Activated CD4-positive, alpha-beta T cell treated with anti-CD3 and anti-CD28 coated beads, Interleukin-2, amount 10 ng/mL, durations not matched to agents 7 days and 5 days (primary cell): ENCODE measurements at regions not wholly inside any gene's neighbourhood (a gene's known extent, or its start where the extent isn't known, plus 50 kb on each side); places are given as distances from the start of the nearest gene placed in this dataset.
"Not testable (repeated sequence)": the region's sequence is repeated elsewhere in the genome, so short reads cannot be mapped to it uniquely, and the experiment has no call there.

Experiments
- CTCF ChIA-PET: fragments of 350-600 bp; sonication (Branson Sonifier 250); formaldehyde crosslinking; loops from one replicate; lab custom pipeline; 2021; ENCODE audit warnings: antibody characterized with exemption; lab: Charles Lee
- POLR2A ChIA-PET: fragments of 350-600 bp; sonication (Branson Sonifier 250); formaldehyde crosslinking; loops from one replicate; lab custom pipeline; 2021; ENCODE audit warnings: antibody characterized with exemption; lab: Charles Lee
- DNase-seq: peaks from one replicate; pipeline ENCODE4 v3.0.0-alpha.2; 2020
- H3K27ac Mint-ChIP-seq: one replicate; pipeline ENCODE4 v1.8.0; 2021; ENCODE audit warnings: mild to moderate bottlenecking, moderate library complexity, mixed read lengths
- H3K27me3 Mint-ChIP-seq: one replicate; pipeline ENCODE4 v1.8.0; 2021; ENCODE audit warnings: mixed read lengths
- H3K36me3 Mint-ChIP-seq: one replicate; pipeline ENCODE4 v1.8.0; 2021; ENCODE audit warnings: low read depth, mixed read lengths
- H3K4me1 Mint-ChIP-seq: one replicate; pipeline ENCODE4 v1.8.0; 2021; ENCODE audit warnings: mixed read lengths
- H3K4me3 Mint-ChIP-seq: one replicate; pipeline ENCODE4 v1.8.0; 2021; ENCODE audit warnings: mild to moderate bottlenecking, moderate library complexity, mixed read lengths
- H3K9me3 Mint-ChIP-seq: one replicate; pipeline ENCODE4 v1.8.0; 2021; ENCODE audit warnings: mixed read lengths

- Mint-ChIP-seq H3K4me3 (no peak overlapping the region), H3K27ac (no peak overlapping the region), H3K9me3 (no peaks in the 10 kb centered on the region), H3K27me3 (peaks cover 11% of the 10 kb centered on the region), H3K4me1 (no peaks in the 10 kb centered on the region), H3K36me3 (no peaks in the 10 kb centered on the region)
- ChIA-PET POLR2A (no interaction called here), CTCF (interaction anchor here (0.6 kb wide), 1 partner anchor 99 kb away, joined by 4 read pairs; no protein-coding TSS in a partner anchor)
- DNase-seq, result no peak
These were observed 65.6 kb downstream of the OPTC start for GRCh38 chr1:203559523-203559922.

- H3K4me3 Mint-ChIP-seq, H3K4me1 Mint-ChIP-seq, H3K36me3 Mint-ChIP-seq, DNase-seq, H3K9me3 Mint-ChIP-seq, H3K27ac Mint-ChIP-seq, POLR2A ChIA-PET: not testable (repeated sequence)
- CTCF ChIA-PET, result interaction anchor here (0.6 to 1.4 kb wide), 3 partner anchors 10 to 506 kb away, joined by 3 read pairs; no protein-coding TSS in a partner anchor
- H3K27me3 Mint-ChIP-seq, result peaks cover 11% of the 10 kb centered on the region
These were observed 64.9 kb upstream of the ATP2B4 start for GRCh38 chr1:203561761-203562160.

- CTCF ChIA-PET, result interaction anchor here (0.8 to 1.3 kb wide), 2 partner anchors 9 to 19 kb away, joined by 3 read pairs; no protein-coding TSS in a partner anchor
- Mint-ChIP-seq H3K27me3 (peaks cover 4% of the 10 kb centered on the region), H3K36me3 (no peaks in the 10 kb centered on the region), H3K27ac (no peak overlapping the region), H3K9me3 (no peaks in the 10 kb centered on the region), H3K4me3 (no peak overlapping the region), H3K4me1 (no peaks in the 10 kb centered on the region)
- POLR2A ChIA-PET, result no interaction called here
- no peak for DNase-seq
These were observed 63.3 kb upstream of the ATP2B4 start for GRCh38 chr1:203563291-203563690.

GRCh38 chr1:203564024-203564423 is 62.6 kb upstream of the ATP2B4 start:
- peaks cover 4% of the 10 kb centered on the region for H3K27me3 Mint-ChIP-seq
- ChIA-PET POLR2A (no interaction called here), CTCF (no interaction called here)
- no peaks in the 10 kb centered on the region for H3K4me1 Mint-ChIP-seq
- DNase-seq, result no peak
- no peak overlapping the region for H3K27ac Mint-ChIP-seq
- no peaks in the 10 kb centered on the region for H3K36me3 Mint-ChIP-seq
- H3K9me3 Mint-ChIP-seq, result no peaks in the 10 kb centered on the region
- H3K4me3 Mint-ChIP-seq, result no peak overlapping the region

- H3K27ac Mint-ChIP-seq, result no peak overlapping the region
These were observed 61.6 kb upstream of the ATP2B4 start for GRCh38 chr1:203565049-203565448.

GRCh38 chr1:203565981-203566380 is 60.7 kb upstream of the ATP2B4 start:
- Mint-ChIP-seq H3K27ac (no peak overlapping the region), H3K9me3 (no peaks in the 10 kb centered on the region), H3K36me3 (no peaks in the 10 kb centered on the region), H3K27me3 (peaks cover 4% of the 10 kb centered on the region), H3K4me3 (no peak overlapping the region), H3K4me1 (no peaks in the 10 kb centered on the region)
- CTCF ChIA-PET, result interaction anchor here (1.0 to 1.2 kb wide), 2 partner anchors 34 to 137 kb away, joined by 3 read pairs; no protein-coding TSS in a partner anchor
- no peak for DNase-seq
- POLR2A ChIA-PET, result no interaction called here

More at GRCh38 chr1:203565049-203565448, 61.6 kb upstream of the ATP2B4 start:
- no peaks in the 10 kb centered on the region for H3K9me3 Mint-ChIP-seq
- ChIA-PET CTCF (no interaction called here), POLR2A (no interaction called here)
- no peak for DNase-seq
- no peak overlapping the region for H3K4me3 Mint-ChIP-seq
- no peaks in the 10 kb centered on the region for H3K4me1 Mint-ChIP-seq
- H3K36me3 Mint-ChIP-seq, result no peaks in the 10 kb centered on the region
- H3K27me3 Mint-ChIP-seq, result peaks cover 4% of the 10 kb centered on the region

GRCh38 chr1:203566966-203567365 is 59.7 kb upstream of the ATP2B4 start:
- POLR2A ChIA-PET, result interaction anchor here (0.5 kb wide), 1 partner anchor 1461 kb away, joined by 3 read pairs; no protein-coding TSS in a partner anchor
- H3K27me3 Mint-ChIP-seq, DNase-seq, H3K36me3 Mint-ChIP-seq, H3K4me3 Mint-ChIP-seq, H3K4me1 Mint-ChIP-seq, H3K27ac Mint-ChIP-seq, H3K9me3 Mint-ChIP-seq: not testable (repeated sequence)
- CTCF ChIA-PET, result interaction anchor here (0.5 to 1.0 kb wide), 3 partner anchors 18 to 35 kb away, joined by 3 to 5 read pairs (median 4); no protein-coding TSS in a partner anchor

- ChIA-PET POLR2A (no interaction called here), CTCF (interaction anchor here (0.6 kb wide), 1 partner anchor 18 kb away, joined by 4 read pairs; no protein-coding TSS in a partner anchor)
- H3K9me3 Mint-ChIP-seq, result no peaks in the 10 kb centered on the region
- no peak for DNase-seq
- H3K4me3 Mint-ChIP-seq, result no peak overlapping the region
- H3K36me3 Mint-ChIP-seq, result no peaks in the 10 kb centered on the region
- no peak overlapping the region for H3K27ac Mint-ChIP-seq
- H3K4me1 Mint-ChIP-seq, result no peaks in the 10 kb centered on the region
- peaks cover 2% of the 10 kb centered on the region for H3K27me3 Mint-ChIP-seq
These were observed 59.0 kb upstream of the ATP2B4 start for GRCh38 chr1:203567596-203567995.

GRCh38 chr1:203569490-203570318 is 56.9 kb upstream of the ATP2B4 start:
- no peaks in the 10 kb centered on the region for H3K4me1 Mint-ChIP-seq
- DNase-seq, result no peak
- ChIA-PET CTCF (no interaction called here), POLR2A (no interaction called here)
- H3K27me3 Mint-ChIP-seq, result no peaks in the 10 kb centered on the region
- no peak overlapping the region for H3K27ac Mint-ChIP-seq
- H3K9me3 Mint-ChIP-seq, result no peaks in the 10 kb centered on the region
- no peaks in the 10 kb centered on the region for H3K36me3 Mint-ChIP-seq
- no peak overlapping the region for H3K4me3 Mint-ChIP-seq

GRCh38 chr1:203570805-203571204 is 55.8 kb upstream of the ATP2B4 start:
- no peaks in the 10 kb centered on the region for H3K27me3 Mint-ChIP-seq
- CTCF ChIA-PET, result interaction anchor here (1.6 kb wide), 1 partner anchor 10 kb away, joined by 4 read pairs; no protein-coding TSS in a partner anchor
- POLR2A ChIA-PET, result no interaction called here
- no peak for DNase-seq
- H3K4me1 Mint-ChIP-seq, result no peaks in the 10 kb centered on the region
- H3K9me3 Mint-ChIP-seq, result no peaks in the 10 kb centered on the region
- H3K4me3 Mint-ChIP-seq, result no peak overlapping the region
- H3K27ac Mint-ChIP-seq, result no peak overlapping the region
- H3K36me3 Mint-ChIP-seq, result no peaks in the 10 kb centered on the region

GRCh38 chr1:203571661-203572060 is 55.0 kb upstream of the ATP2B4 start:
- CTCF ChIA-PET, result interaction anchor here (0.7 to 1.6 kb wide), 2 partner anchors 9 kb away, joined by 3 to 4 read pairs; no protein-coding TSS in a partner anchor

GRCh38 chr1:203572134-203572625 is 54.5 kb upstream of the ATP2B4 start:
- no peak overlapping the region for H3K4me3 Mint-ChIP-seq
- H3K27ac Mint-ChIP-seq, result no peak overlapping the region
- CTCF ChIA-PET, result interaction anchor here (0.7 to 1.6 kb wide), 3 partner anchors 8 to 20 kb away, joined by 3 to 4 read pairs (median 4); no protein-coding TSS in a partner anchor

More at GRCh38 chr1:203571661-203572060, 55.0 kb upstream of the ATP2B4 start:
- Mint-ChIP-seq H3K36me3 (no peaks in the 10 kb centered on the region), H3K4me3 (no peak overlapping the region), H3K4me1 (no peaks in the 10 kb centered on the region), H3K27me3 (no peaks in the 10 kb centered on the region), H3K27ac (no peak overlapping the region), H3K9me3 (no peaks in the 10 kb centered on the region)
- DNase-seq, result no peak
- POLR2A ChIA-PET, result no interaction called here

GRCh38 chr1:203573730-203574129 is 52.9 kb upstream of the ATP2B4 start:
- POLR2A ChIA-PET, result no interaction called here
- Mint-ChIP-seq H3K4me3 (no peak overlapping the region), H3K36me3 (no peaks in the 10 kb centered on the region), H3K9me3 (no peaks in the 10 kb centered on the region), H3K27me3 (peaks cover 3% of the 10 kb centered on the region), H3K4me1 (no peaks in the 10 kb centered on the region), H3K27ac (no peak overlapping the region)
- DNase-seq, result no peak
- CTCF ChIA-PET, result interaction anchor here (1.3 kb wide), 1 partner anchor 19 kb away, joined by 4 read pairs; no protein-coding TSS in a partner anchor

More at GRCh38 chr1:203572134-203572625, 54.5 kb upstream of the ATP2B4 start:
- Mint-ChIP-seq H3K9me3 (no peaks in the 10 kb centered on the region), H3K4me1 (no peaks in the 10 kb centered on the region), H3K27me3 (peaks cover 1% of the 10 kb centered on the region), H3K36me3 (no peaks in the 10 kb centered on the region)
- no peak for DNase-seq
- POLR2A ChIA-PET, result no interaction called here
